ENCODE measurements at regions not wholly inside any gene's neighbourhood (a gene's known extent, or its start where the extent isn't known, plus 50 kb on each side); places are given as distances from the start of the nearest gene placed in this dataset.

DNA sequence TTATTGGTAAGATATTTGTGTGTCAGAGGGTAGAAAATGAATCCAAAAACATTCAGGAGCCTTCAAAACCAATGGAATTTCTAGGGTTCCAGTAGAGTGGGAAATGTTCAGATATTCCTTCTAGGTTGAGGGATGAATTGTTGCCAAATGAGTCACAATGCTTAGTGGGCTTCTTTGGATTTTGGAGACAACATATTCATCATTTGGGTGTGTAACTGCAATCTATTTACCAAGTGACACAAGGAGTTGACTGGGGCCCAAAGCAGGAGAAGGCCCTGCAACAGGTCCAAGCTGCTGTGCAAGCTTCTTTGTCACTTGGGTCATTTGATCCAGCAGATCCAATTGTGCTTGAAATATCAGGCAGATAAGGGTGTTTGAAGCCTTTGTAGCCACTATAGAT, 551.5 kb upstream of the PITX2 start:
- H3K4me1 ChIP-seq (replicated peaks in 1 of 2; ENCODE audit: control insufficient read depth in 2 of 2, insufficient read depth in 2 of 2, low read length in 2 of 2), result no peaks in the 10 kb centered on the region
- no peak overlapping the region for H3K27ac ChIP-seq (ENCODE audit: extremely low read depth, low read depth, low read length)
- H3K79me2 ChIP-seq (ENCODE audit: control insufficient read depth, insufficient read depth, low read length), result no peaks in the 10 kb centered on the region
- H3K4me3 ChIP-seq, result no peak overlapping the region
- no peaks in the 10 kb centered on the region for H4K20me1 ChIP-seq (replicated peaks; ENCODE audit: control insufficient read depth, insufficient read depth, low read length)
- in situ Hi-C loops (cut with MboI) (no loop called here), intact Hi-C loops (cut with micrococcal nuclease) (no loop called here)
- ChIA-PET CTCF (ENCODE audit: low intra/inter-chr PET ratio) (no interaction called here), POLR2A (no interaction called here)
- no peaks in the 10 kb centered on the region for H3K9me1 ChIP-seq (ENCODE audit: control insufficient read depth, insufficient read depth, low read length)
- H3K27me3 ChIP-seq (ENCODE audit: control insufficient read depth in 2 of 2, insufficient read depth in 2 of 2, low read length in 2 of 2), result no peaks in the 10 kb centered on the region
- no TSS peak for BruUV-seq (replicated peaks)
- no peak overlapping the region for H3K4me2 ChIP-seq (ENCODE audit: insufficient read depth, low read length)
- H3K9ac ChIP-seq (ENCODE audit: insufficient read depth in 1 of 2, low read depth in 2 of 2, low read length in 2 of 2), result no peak overlapping the region
- ATAC-seq, result no peak
- FAIRE-seq, result no peak
- H2AFZ ChIP-seq (ENCODE audit: low read depth, low read length), result no peak overlapping the region
- DNase-seq (ENCODE audit: extremely low read depth in 1 of 4, low spot score in 3 of 4), result no peak
- no peaks in the 10 kb centered on the region for H3K36me3 ChIP-seq (ENCODE audit: control insufficient read depth, insufficient read depth, low read length)
- no peak for TF ChIP-seq ERF (CRISPR knock-in tag; IDR thresholded peaks at IDR 0.05)
- no peak for TF ChIP-seq STAT5B (CRISPR knock-in tag; IDR thresholded peaks at IDR 0.05)
- TF ChIP-seq TAF15 (IDR thresholded peaks at IDR 0.05; ENCODE audit: low read depth, low read length), result no peak
- TF ChIP-seq HIVEP1 (CRISPR knock-in tag; IDR thresholded peaks at IDR 0.05), result no peak
- TF ChIP-seq PHB2 (IDR thresholded peaks at IDR 0.05; ENCODE audit: low read depth), result no peak
- TF ChIP-seq, protein P1, sequence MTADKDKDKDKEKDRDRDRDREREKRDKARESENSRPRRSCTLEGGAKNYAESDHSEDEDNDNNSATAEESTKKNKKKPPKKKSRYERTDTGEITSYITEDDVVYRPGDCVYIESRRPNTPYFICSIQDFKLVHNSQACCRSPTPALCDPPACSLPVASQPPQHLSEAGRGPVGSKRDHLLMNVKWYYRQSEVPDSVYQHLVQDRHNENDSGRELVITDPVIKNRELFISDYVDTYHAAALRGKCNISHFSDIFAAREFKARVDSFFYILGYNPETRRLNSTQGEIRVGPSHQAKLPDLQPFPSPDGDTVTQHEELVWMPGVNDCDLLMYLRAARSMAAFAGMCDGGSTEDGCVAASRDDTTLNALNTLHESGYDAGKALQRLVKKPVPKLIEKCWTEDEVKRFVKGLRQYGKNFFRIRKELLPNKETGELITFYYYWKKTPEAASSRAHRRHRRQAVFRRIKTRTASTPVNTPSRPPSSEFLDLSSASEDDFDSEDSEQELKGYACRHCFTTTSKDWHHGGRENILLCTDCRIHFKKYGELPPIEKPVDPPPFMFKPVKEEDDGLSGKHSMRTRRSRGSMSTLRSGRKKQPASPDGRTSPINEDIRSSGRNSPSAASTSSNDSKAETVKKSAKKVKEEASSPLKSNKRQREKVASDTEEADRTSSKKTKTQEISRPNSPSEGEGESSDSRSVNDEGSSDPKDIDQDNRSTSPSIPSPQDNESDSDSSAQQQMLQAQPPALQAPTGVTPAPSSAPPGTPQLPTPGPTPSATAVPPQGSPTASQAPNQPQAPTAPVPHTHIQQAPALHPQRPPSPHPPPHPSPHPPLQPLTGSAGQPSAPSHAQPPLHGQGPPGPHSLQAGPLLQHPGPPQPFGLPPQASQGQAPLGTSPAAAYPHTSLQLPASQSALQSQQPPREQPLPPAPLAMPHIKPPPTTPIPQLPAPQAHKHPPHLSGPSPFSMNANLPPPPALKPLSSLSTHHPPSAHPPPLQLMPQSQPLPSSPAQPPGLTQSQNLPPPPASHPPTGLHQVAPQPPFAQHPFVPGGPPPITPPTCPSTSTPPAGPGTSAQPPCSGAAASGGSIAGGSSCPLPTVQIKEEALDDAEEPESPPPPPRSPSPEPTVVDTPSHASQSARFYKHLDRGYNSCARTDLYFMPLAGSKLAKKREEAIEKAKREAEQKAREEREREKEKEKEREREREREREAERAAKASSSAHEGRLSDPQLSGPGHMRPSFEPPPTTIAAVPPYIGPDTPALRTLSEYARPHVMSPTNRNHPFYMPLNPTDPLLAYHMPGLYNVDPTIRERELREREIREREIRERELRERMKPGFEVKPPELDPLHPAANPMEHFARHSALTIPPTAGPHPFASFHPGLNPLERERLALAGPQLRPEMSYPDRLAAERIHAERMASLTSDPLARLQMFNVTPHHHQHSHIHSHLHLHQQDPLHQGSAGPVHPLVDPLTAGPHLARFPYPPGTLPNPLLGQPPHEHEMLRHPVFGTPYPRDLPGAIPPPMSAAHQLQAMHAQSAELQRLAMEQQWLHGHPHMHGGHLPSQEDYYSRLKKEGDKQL (CRISPR knock-in tag; IDR thresholded peaks at IDR 0.05; ENCODE audit: borderline replicate concordance), result no peak
- TF ChIP-seq FOXA1 (IDR thresholded peaks at IDR 0.05; ENCODE audit: borderline replicate concordance), result no peak
- no peak for TF ChIP-seq HMG20B (CRISPR knock-in tag; IDR thresholded peaks at IDR 0.05)
- TF ChIP-seq FOXK1 (CRISPR knock-in tag; IDR thresholded peaks at IDR 0.05; ENCODE audit: borderline replicate concordance), result no peak
- TF ChIP-seq FOXJ3 (CRISPR knock-in tag; IDR thresholded peaks at IDR 0.05), result no peak
- no peaks in the 10 kb centered on the region for H3K9me3 ChIP-seq (replicated peaks; ENCODE audit: control insufficient read depth, insufficient read depth, low read depth, low read length)
